ENCODE measurements at regions not wholly inside any gene's neighbourhood (a gene's known extent, or its start where the extent isn't known, plus 50 kb on each side); places are given as distances from the start of the nearest gene placed in this dataset.

DNA sequence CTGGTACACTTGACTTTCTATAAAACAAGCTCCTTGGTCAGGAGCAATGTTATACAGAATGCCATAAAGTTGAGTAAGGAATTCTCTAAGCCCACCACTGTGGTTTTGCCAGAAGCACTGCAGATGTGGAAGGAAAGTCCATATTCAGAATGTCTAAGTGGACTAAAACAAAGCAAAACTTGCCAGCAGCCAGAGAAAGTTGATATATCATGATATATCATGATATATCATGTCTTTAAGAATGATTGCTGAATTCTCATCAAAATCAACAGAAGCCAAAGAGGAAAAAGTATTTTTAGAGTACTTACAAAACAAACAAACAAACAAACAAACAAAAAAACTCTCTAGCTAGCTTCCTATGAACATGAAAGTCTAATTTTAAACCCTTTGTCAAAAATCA is 424.8 kb upstream of the OR4E1 start:
- DNase-seq (ENCODE audit: insufficient read length, low spot score), result no peak
- FAIRE-seq, result no peak
- TF ChIP-seq, protein P1, sequence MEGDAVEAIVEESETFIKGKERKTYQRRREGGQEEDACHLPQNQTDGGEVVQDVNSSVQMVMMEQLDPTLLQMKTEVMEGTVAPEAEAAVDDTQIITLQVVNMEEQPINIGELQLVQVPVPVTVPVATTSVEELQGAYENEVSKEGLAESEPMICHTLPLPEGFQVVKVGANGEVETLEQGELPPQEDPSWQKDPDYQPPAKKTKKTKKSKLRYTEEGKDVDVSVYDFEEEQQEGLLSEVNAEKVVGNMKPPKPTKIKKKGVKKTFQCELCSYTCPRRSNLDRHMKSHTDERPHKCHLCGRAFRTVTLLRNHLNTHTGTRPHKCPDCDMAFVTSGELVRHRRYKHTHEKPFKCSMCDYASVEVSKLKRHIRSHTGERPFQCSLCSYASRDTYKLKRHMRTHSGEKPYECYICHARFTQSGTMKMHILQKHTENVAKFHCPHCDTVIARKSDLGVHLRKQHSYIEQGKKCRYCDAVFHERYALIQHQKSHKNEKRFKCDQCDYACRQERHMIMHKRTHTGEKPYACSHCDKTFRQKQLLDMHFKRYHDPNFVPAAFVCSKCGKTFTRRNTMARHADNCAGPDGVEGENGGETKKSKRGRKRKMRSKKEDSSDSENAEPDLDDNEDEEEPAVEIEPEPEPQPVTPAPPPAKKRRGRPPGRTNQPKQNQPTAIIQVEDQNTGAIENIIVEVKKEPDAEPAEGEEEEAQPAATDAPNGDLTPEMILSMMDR (IDR thresholded peaks at IDR 0.05; ENCODE audit: insufficient read depth, missing control alignments), result no peak

DNA sequence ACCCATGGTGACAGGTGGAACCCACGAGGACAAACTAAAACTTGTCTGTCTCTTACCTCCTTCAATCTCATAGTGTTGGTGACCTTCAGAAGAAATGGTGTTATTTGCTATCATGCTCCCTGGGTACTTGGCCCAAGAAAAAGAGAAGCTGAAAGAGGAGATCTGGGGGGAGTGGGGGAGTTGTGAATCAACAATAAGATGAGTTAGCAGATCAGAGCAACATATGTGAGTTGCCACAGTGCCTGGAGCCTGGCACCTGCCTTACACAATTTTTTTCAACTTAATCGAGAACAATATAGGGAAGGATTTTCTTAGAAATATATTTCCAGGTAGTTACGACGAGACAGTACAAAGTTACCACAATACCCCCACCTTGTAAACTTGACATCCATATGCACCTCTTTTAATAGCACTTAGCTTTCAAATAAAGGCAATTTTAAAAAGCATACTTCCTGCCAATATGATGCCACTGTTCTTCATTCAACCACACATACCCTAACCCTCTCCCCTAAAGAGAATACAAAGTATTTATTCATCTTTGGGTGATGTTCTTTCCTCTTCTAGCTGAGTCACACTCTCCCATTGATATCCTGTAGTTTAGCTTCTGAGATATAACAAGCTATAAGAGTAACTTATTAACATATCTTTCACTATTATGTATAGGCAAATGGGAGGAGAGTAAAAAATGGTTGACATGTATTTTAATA is 424.1 kb upstream of the OR4E1 start:
- DNase-seq (ENCODE audit: insufficient read length, low spot score) (no peak), FAIRE-seq (no peak)
- TF ChIP-seq, protein P1 (IDR thresholded peaks at IDR 0.05; ENCODE audit: insufficient read depth, missing control alignments), result no peak

DNA sequence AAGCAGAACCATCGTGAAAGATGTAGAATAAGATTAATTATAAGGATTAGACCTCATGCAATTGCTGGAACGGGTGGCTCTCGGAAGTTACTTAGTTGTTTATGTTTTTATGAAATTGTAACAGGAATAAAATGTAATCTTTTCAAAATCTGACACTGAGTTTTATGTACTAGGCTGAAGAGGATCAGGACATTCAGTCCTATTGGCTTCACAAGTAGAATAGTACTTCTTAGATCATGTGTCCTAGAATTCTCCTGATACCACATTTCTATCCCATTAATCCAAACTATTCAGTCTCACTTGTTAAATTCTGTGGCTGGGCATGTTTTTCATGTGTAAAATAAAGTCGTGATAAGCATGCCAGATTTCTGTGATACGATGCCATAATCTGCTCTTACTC is 423.5 kb upstream of the OR4E1 start:
- DNase-seq (ENCODE audit: insufficient read length, low spot score), result no peak
- TF ChIP-seq, protein P1 (IDR thresholded peaks at IDR 0.05; ENCODE audit: insufficient read depth, missing control alignments), result no peak
- no peak for FAIRE-seq

DNA sequence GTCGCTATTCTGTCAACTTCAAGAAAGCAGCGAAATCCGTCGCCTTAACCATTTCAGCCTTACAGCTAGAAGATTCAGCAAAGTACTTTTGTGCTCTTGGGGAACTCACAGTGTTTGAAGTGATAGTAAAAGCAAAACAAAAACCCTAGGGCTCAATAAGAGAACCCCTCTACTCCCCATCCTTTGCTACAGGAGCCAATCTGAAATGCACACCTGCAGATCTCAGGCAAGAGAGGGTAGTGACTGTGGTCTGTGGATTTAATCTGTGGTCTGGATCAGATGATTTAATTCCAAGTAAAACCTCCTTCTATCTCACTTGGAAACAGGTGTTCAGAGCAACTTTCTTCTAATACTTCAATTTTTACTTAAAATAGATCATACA is 422.9 kb upstream of the OR4E1 start:
- DNase-seq (ENCODE audit: insufficient read length, low spot score), result no peak
- TF ChIP-seq, protein P1 (IDR thresholded peaks at IDR 0.05; ENCODE audit: insufficient read depth, missing control alignments), result no peak
- no peak for FAIRE-seq

DNA sequence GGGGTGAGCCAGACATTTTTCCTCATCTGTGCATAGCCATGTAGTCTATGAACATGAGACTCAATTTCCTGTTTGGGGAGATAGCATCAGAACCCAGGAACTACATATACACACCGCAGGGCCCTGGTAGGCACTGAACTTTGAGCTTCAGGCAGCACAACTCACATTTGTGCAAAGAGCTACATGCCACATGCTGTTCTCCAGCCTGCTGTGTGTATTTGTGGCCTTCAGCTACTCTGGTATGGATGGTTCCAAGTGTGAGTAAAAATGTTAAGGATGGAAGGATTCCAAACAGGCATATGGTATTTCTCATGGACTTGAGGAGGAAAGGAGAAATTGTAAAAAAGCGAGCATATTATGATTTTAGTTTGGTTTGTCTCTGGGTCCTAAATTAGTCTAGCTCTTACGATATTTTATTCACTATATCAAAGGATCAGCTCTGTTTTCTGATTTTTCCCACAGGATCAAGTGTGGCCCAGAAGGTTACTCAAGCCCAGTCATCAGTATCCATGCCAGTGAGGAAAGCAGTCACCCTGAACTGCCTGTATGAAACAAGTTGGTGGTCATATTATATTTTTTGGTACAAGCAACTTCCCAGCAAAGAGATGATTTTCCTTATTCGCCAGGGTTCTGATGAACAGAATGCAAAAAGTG is 422.4 kb upstream of the OR4E1 start:
- DNase-seq (ENCODE audit: insufficient read length, low spot score), result no peak
- no peak for FAIRE-seq
- TF ChIP-seq, protein P1 (IDR thresholded peaks at IDR 0.05; ENCODE audit: insufficient read depth, missing control alignments), result no peak

DNA sequence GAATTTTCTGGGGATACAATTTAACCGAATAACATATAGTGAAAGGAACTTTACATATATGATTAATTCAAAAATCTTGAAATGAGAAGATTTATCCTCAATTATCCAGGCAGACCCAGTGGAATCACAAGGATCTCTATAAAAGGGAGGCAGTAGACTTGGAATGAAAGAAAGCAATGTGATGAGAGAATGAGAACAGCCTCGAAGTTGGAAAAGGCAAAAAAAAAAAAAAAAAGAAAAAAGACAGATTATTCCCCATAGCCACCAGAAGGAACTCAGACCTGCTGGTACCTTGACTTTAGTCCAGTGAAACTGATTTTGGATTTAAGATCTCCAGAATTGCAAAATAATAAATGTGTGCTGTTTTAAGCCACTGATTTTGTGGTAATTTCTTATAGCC is 416.3 kb upstream of the OR4E1 start:
- TF ChIP-seq, protein P1 (IDR thresholded peaks at IDR 0.05; ENCODE audit: insufficient read depth, missing control alignments), result no peak
- DNase-seq (ENCODE audit: insufficient read length, low spot score) (no peak), FAIRE-seq (no peak)

All from D721Med (cell line).